ENCODE measurements at regions not wholly inside any gene's neighbourhood (a gene's known extent, or its start where the extent isn't known, plus 50 kb on each side); places are given as distances from the start of the nearest gene placed in this dataset.
"Not testable (repeated sequence)": the region's sequence is repeated elsewhere in the genome, so short reads cannot be mapped to it uniquely, and the experiment has no call there.

DNA sequence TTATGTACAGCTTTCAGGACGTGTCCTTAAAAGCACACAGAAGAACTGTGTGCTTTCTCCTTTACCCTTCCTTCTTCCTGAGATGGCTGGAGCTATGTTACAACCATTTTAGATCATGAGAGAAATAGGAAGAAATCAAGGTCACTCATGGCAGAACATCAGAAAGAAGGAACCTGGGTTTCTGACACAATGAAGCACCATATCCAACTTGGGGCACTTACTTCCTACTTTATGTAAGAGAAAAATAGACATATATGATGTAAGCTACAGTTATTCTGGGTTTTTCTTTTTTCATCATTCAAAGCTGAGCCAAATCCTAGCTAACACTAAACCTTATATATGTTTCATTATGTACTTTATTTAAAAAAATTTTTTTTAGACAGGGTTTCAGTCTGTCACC lies 79.5 kb downstream of the FAM161A start:
- no peak for DNase-seq

DNA sequence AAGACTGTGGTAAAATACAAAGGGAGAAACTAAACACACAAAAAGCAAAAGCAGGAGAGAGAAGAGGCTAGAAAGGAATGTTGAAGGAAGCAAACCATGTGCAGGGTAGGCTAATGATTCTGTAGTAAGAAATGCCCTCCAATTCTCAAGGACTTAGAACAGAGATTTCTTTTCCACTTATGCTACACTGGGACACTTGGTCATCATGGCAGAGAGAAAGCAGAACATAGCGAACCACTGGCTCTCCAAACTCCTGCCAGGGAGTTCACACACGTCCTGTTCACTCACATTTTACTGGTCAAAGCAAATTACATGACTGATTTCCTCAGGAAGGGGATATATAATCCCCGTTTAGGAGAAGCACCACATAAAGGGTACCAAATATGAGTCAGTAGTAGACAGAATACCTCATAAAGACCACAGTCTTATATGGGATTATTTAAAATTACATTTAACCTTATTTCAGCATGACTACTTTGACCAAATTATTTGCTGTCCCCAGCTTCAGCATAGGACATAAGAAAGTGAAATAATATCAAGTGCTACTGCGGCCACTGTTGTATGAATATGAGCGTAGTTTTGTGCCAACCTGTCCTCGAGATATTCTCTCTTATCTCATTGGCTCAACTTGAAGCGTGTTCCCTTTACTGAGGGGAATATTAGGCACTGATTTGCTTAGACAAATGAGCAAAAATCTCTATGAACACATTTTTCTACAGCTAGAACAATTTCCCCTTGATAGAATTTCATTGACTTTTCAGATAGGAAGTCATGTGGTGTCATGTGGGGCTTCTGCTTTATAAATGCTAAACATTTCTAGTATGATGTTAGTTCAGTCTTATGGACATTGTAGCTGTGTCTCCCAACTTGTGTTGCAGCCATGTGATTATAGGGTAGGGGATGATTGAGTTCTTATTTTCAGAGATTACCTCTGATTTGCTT lies 81.7 kb downstream of the FAM161A start:
- no peak for DNase-seq

DNA sequence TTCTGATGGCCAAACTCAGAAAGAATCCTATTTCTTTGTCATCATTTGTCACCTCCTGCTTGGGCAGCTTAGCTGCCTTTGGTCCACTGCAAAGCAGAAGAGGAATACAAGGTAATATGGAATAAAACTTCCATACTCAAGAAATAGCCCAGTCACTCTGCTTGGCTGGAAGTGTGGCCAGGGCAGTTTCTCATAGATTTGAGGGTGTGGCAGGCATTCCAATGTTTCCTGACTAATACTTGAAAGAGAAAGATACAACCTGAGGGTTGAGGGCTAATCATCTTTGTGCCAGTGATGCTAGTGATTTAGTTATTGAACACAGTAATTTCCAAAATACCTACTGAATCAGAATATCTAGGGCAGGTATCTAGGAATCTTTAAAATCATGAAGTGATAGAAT lies 83.1 kb downstream of the FAM161A start:
- no peak for DNase-seq

DNA sequence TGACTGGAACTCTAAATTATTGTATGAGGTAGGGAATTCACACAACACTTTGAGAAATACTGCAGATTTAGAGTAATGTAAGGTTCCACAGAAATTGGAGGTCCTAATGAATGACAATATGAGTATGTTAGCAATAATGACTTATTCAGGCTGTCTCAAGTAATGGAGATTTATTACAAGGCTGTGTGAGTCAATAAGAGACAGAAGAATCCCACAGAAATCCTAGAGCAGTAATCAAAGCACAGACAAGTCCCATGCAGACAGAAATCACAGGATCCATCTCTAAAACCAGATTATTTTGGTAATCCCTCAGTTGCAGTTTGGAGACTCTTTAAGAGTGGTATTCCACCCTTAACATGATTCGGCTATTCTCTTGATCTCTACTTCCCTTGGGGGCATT lies 83.6 kb downstream of the FAM161A start:
- DNase-seq: no peak

DNA sequence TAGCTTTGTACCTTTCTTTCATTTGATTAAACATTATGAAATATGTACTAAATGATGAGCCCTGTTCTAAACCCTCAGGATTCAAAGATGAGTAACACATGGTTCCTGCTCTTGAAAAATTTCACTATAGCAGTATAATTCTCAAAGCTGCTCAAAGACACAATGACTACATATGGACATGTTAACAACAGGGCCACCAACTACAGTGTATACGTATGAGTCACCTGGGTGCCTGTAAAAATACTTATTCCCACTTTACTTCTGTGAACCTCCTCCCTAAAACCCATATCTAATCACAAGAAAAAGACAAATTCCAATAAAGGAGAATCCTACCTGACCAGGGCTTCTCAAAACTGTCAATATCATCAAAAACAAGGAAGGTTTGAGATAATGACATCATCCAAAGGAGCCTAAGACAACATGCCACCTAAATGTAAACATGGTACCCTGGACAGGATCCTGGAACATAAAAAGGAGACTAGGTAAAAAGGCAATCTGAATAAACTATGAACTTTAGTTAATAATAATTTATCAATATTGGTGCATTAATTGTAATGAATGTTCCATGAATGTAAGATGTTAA lies 84.7 kb downstream of the FAM161A start:
- no peak for DNase-seq

DNA sequence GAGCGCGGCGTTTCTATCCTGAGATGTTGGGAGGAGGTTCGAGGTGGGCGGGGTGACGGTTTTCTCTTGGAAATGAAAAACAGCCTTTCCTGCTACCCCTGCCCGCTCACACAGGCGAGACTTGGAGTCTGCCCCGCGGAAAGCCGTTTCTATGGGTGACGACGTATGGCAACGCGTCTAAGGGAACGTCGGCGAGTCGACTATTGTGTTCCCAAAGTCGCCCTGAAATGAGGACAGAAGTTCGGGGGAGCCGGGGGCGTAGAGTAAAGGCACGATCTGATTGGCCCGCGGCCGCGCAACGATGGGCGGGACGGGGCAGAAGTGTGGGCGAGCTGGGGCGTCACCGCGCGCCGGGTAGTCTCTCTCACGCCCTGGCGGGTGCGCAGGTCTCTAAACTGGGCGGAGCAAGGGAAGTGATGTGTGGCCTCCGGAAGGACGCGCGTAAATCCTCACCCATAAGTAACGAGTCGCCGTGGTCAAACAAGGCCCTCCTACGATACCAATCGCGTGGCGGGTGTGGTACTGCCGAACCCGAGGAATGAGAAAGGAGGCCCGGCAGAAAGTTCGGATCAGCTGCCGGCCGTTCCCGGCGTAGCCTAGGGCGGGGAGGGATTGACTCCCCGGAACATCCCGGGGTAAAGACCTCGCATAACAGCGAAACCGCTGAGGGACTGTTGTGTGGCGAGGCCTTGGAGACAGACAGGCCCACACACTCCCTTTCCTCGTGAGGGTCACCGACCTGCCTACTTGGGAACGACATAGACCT lies 89.6 kb downstream of the FAM161A start:
- peak; percentile 98 for DNase-seq

DNA sequence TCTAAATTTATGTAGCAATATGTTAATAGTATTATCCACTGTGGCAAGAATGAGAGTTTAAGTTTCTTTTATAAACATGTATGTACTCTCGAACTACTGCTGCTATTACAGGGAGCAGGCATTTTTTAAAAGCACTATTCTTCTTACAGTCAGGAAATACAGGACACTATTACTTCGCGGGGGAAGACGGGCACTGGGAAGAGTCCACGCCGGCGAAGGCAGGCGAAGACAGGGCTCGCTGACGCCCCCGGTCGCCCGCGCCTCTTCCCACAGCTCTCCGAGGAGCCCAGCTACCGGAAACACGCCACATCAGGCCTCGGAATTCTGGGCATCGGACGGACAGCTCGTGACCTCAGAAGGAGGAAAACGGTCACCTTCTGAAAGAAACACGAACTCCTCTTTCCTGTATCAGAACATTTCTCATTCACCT lies 90.2 kb downstream of the FAM161A start:
- no peak for DNase-seq

DNA sequence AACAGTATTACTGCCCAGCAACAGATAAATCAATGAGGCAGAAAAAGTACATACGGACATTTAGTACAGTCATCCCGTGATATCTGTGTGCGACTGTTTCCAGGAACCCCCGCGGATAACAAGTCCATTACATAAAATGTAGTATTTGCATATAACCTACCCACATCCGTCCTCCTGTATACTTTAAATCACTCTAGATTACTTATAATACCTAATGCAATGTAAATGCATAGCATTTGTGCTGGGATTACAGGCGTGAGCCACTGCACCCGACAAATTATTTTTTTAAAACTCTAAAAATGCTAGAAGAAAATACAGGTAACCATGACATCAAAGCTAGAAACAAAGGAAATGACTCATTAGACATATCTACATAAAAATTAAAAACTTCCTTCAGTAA lies 91.6 kb downstream of the FAM161A start:
- DNase-seq: peak; percentile 21

DNA sequence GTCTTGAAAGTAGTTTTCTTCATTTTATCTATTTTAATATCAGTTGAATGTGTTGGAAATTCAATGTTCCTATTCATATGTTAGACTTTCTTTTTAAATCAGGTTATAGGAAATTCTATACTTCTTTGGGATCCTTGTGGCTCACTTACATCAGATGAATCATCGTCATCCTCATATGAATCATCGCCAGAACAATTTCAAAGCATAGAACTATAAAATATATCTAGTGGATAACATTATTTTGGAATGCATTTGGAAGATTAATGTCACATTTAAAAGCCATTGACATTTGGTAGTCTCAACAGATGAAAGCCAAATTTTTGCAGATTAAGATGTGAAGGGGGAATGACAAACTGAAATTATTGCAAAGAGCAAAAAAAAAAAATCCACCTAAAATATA lies 94.1 kb downstream of the FAM161A start:
- no peak for DNase-seq

DNA sequence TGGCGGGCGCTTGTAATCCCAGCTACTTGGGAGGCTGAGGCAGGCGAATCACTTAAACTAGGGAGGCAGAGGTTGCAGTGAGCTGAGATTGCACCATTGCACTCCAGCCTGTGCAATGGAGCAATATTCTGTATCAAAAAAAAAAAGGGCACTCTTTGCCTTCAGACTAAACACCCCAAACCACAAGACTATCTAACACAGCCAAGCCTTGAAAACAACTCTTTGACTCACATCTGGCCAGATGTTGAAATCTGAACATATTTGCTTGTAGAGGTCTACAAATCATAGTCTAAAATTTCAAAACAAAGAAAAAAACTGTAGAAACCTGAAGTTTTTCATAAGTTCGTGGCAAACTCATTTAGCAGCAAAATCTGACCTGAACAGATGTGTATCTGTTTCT lies 94.9 kb downstream of the FAM161A start:
- no peak for DNase-seq

DNA sequence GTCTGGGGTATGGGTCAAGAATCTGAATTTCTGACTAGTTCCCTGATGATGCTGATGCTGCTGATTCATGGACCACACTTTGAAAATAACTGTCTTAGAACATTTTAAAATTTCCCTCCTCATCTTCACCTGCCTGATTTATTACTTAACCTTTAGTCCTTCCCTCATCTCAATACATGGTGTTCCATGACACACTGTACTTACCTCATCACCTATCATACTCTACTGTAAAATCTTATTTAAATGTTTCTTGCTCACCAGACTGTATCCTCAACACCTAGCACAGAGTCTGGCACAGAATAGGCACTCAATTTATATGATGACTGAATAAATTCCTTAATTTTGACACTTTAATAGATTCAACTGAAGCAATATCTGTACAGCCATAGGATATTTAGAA lies 95.7 kb downstream of the FAM161A start:
- DNase-seq: no peak

DNA sequence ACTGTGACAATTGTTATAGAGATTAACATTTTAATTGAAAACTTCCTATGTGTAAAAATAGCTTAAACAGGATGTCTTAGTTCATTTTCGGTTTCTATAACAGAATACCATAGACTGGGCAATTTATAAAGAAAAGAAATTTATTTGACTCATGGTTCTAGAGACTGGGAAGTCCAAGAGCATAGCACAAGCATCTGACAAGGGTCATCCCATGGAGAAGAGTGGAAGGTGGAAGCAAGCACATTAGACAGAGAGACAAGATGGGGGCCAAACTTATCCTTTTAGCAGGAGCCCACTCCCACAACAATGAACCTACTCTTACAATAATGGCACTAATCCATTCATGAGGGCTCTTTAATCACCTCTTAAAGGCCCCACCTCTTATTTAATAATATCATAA lies 100.3 kb downstream of the FAM161A start:
- no peak for DNase-seq

DNA sequence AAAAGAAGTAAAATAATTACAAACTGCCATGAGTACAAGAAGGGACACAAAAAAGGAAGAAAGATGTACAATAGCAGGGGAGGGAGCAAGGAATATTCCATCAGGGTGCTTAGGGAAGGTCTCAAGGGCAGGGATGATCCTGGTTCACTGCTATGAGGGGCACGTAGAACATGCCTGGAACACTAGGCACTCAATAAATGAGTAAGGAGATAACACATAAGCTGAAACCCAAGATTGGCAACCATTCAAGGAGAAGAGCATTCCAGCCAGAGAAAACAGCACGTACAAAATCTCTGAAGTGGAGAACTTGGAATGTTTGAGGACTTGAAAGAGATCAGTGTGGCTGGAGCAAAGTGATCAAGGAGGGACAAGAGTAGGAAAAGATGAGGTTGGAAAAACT lies 103.2 kb downstream of the FAM161A start:
- DNase-seq: no peak

DNA sequence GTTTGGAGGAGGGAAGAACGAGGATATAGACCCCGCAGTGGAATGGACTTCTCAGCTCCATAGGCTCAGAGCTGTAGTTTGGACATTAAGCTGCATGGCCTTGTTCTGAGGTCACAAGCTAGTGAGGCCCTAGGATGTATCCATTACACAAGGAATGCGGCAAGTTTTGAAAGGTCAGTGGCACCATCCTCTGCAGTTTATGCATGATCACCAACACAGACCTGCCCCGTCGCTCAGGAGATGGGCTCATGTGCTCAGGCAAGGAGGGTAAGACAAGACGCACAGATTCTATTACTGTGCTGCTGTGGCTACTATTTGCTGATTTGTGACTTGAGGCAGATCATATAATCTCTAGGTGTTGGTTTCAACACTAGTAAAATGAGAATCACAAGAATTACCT lies 110.9 kb downstream of the FAM161A start:
- no peak for DNase-seq

DNA sequence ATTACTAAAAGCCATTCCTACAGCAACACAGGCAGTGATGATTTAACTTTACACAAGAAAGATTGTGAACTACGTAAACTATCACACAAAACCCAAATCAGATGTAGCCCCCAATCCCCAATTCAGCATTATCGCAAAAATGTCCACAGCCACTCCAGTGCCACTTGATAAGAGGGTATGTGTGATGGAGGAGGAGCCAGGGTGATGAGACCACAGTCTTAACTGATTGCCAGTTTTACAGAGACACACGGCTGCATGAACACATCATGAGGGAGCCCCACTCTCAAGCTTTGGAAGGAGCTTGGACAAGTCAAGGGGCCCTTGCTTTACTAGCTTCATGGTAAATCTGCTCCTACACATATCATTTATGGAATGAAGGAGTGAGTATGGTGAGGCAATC lies 116.0 kb downstream of the FAM161A start:
- DNase-seq: no peak

DNA sequence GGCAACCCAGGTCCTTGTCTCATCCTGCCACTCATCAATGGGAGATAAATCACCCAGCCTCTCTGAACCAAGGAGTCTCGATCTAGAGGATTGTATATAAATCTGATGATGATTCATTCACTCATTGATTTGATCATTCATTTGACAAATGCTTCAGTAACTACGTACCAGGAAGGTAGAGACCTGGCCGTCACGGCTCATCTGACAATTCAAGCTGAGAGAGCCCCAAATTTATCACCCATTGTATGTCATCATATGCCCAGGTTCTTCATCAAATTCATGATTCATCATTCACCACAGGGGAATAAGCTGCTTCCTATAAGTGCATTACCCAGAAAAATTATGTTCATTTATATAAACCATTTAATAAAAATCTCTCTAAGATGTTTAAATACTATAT lies 116.9 kb downstream of the FAM161A start:
- no peak for DNase-seq

DNA sequence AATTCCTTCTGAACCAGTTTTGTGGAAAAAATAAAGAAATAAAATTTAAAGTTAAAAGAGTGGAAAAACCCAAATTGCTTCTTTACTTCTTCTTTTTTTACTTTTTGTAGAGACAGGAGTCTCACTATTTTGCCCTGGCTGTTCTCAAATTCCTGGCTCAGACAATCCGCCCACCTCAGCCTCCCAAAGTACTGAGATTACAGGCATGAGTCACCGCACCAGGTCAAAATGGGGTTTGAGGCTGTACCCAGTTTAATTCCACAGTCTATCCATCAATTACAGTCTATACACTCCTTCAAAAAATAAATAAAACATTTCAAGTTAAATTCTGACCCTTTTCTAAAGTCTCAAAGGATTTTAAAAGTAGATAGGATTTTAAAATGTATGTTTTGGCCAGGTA lies 120.3 kb downstream of the FAM161A start:
- peak; percentile 6 for DNase-seq

DNA sequence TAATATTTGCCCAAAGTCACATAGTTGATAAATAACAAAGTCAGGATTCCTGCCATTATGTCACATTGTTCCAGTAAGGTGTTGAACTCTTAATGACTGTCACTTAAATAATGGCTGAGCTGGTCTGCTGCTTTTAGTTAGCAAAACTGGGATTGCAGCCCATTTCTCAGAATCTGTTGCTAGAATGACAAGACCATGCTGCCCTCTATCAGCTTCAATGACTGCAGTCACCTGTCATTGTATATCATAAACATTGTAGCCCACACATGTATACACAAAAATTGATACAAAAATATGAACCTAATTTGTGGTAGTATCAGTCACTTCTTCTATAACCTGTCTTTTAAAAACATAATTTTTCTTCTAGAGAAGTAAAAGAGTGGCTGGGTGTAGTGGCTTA lies 121.1 kb downstream of the FAM161A start:
- no peak for DNase-seq

DNA sequence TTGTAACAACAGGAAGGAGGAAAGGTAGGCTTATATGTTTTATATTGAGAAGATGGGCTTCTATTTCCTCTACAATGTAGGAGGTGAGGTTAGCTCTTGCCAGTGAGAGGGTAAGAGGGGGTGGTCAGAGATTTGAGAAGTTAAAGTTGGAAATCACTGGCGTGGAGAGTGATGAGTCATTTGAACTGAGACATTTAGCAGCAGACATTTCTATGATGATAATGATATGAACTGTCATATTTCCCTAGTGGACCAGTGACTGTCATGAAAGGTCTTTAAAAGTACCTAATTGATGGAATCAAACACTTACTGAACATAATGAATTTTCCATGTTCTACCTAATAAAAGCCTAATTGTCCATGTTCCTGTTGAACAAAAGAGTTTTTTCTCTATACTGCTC lies 126.1 kb downstream of the FAM161A start:
- DNase-seq: no peak

DNA sequence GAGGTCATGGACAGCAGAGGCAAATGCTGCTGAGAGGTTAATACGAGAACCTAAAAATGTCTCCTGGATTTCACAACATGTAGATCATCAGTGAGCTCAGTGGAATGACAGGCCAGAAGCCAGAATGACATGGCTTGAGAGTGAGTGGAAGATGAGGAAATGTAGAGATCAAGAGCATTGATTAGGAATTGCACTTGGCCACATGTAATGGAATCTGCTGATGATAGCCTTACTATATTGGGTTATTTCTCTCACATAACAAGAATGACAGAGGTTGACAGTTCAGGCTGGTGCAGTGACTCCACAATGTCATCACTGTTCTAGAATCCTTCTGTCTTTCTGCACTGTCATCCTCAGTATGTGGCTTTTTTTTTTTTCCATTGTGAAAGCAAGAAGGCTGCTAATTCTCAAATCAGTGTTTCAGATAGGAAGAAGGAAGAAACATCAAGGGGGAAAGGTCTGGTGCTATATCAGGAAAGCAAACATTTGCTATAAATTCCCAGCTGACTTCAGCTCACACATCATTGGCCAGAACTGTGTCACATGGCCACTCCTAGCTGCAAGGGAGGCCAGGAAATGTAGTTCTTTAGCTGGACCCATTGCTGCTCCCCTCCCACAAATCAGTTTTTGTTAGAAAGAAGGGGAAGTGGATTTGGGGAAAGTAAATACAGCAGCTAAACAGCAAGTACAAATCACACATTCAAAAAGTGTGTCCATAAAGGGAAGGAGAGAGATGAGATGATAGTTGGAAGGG lies 127.2 kb downstream of the FAM161A start:
- DNase-seq: no peak

DNA sequence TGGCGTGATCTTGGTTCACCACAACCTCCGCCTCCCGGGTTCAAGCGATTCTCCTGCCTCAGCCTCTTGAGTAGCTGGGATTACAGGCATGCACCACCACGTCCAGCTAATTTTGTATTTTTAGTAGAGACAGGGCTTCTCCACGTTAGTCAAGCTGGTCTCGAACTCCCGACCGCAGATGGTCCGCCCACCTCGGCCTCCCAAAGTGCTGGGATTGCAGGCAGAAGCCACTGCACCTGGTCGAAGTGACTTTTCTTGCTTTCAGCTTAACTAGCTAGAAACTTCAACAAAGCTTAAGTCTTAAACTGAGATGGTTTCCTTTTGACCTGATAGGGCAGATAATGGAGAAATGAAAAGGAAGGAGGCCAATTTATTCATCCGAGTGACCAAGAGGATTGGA lies 130.5 kb downstream of the FAM161A start:
- DNase-seq: not testable (repeated sequence)

DNA sequence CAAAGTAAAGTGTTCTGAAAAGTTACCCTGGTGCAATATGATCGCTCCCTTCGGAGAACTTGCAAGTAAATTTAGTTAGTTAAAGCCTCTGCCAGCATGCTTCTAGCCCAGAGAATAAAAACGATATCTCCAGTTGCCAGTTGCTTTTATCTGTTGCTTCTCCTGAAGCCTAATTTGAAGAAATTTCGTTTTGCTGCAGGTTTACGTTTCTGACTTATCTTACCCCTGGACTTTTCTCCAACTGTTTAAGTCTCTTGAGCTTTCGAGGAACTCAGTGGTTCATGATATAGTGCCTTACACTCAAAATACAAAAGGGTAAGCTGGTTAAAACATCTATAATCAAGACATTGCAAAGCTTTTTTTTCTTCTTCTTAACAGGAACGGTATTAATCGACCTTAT lies 131.1 kb downstream of the FAM161A start:
- DNase-seq: no peak

DNA sequence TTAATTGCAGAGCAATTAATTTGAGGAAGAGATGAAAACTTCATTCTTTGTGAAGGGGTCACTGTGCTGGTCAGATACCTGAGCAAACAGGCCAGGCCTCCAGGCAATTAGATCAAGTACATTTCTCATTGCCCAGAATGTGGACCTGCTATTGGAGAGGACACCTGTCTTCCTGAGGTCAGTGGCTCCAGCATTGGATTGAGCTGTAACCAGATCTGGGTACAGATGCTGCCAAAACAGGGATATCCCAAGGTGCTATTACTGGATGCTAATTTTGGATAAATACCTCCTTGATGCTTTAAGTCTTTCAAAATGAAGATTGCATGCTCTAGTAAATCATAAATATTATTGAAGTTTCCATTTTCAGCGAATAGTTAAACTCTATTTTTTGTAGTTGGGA lies 131.5 kb downstream of the FAM161A start:
- DNase-seq: no peak
